ENCODE measurements at regions not wholly inside any gene's neighbourhood (a gene's known extent, or its start where the extent isn't known, plus 50 kb on each side); places are given as distances from the start of the nearest gene placed in this dataset.

GRCh38 chr3:182178488-182179200 lies 466.9 kb downstream of the SOX2 start:
- 73% methylated on average over 5 of the region's 5 CpGs for WGBS
- Histone ChIP-seq H3K4me1 (ENCODE audit: insufficient read depth) (no peaks in the 10 kb centered on the region), H3K27ac (ENCODE audit: low read depth) (no peak overlapping the region), H3K36me3 (ENCODE audit: insufficient read depth) (no peaks in the 10 kb centered on the region), H3K4me3 (ENCODE audit: low read depth, low read length) (no peak overlapping the region)
- DNase-seq (ENCODE audit: extremely low spot score): no peak

GRCh38 chr3:182179631-182180030 lies 467.9 kb downstream of the SOX2 start:
- H3K4me3 ChIP-seq (ENCODE audit: low read depth, low read length): no peak overlapping the region
- no peak for DNase-seq (ENCODE audit: extremely low spot score)
- no peaks in the 10 kb centered on the region for H3K4me1 ChIP-seq (ENCODE audit: insufficient read depth)
- H3K27ac ChIP-seq (ENCODE audit: low read depth): no peak overlapping the region
- no peaks in the 10 kb centered on the region for H3K36me3 ChIP-seq (ENCODE audit: insufficient read depth)
- WGBS: 82% methylated on average over 1 of the region's 1 CpG

GRCh38 chr3:182180654-182181385 lies 469.1 kb downstream of the SOX2 start:
- no peaks in the 10 kb centered on the region for H3K36me3 ChIP-seq (ENCODE audit: insufficient read depth)
- DNase-seq (ENCODE audit: extremely low spot score): no peak
- WGBS: 42% methylated on average over 9 of the region's 9 CpGs
- no peak overlapping the region for H3K27ac ChIP-seq (ENCODE audit: low read depth)
- H3K4me1 ChIP-seq (ENCODE audit: insufficient read depth): no peaks in the 10 kb centered on the region
- H3K4me3 ChIP-seq (ENCODE audit: low read depth, low read length): no peak overlapping the region

- no peak overlapping the region for H3K4me3 ChIP-seq (ENCODE audit: low read depth, low read length)
- no peak for DNase-seq (ENCODE audit: extremely low spot score)
- WGBS: 63% methylated on average over 5 of the region's 5 CpGs
- no peaks in the 10 kb centered on the region for H3K4me1 ChIP-seq (ENCODE audit: insufficient read depth)
- H3K36me3 ChIP-seq (ENCODE audit: insufficient read depth): no peaks in the 10 kb centered on the region
- no peak overlapping the region for H3K27ac ChIP-seq (ENCODE audit: low read depth)
Measured at GRCh38 chr3:182182531-182182968, 470.8 kb downstream of the SOX2 start.

GRCh38 chr3:182183716-182184430 lies 472.1 kb downstream of the SOX2 start:
- Histone ChIP-seq H3K36me3 (ENCODE audit: insufficient read depth) (no peaks in the 10 kb centered on the region), H3K4me3 (ENCODE audit: low read depth, low read length) (no peak overlapping the region), H3K27ac (ENCODE audit: low read depth) (no peak overlapping the region), H3K4me1 (ENCODE audit: insufficient read depth) (no peaks in the 10 kb centered on the region)
- WGBS: 45% methylated on average over 6 of the region's 6 CpGs
- no peak for DNase-seq (ENCODE audit: extremely low spot score)

GRCh38 chr3:182185313-182185712 lies 473.6 kb downstream of the SOX2 start:
- Histone ChIP-seq H3K4me1 (ENCODE audit: insufficient read depth) (no peaks in the 10 kb centered on the region), H3K36me3 (ENCODE audit: insufficient read depth) (no peaks in the 10 kb centered on the region), H3K27ac (ENCODE audit: low read depth) (no peak overlapping the region), H3K4me3 (ENCODE audit: low read depth, low read length) (no peak overlapping the region)
- WGBS: 37% methylated on average over 1 of the region's 1 CpG
- DNase-seq (ENCODE audit: extremely low spot score): no peak

GRCh38 chr3:182190056-182190455 lies 478.3 kb downstream of the SOX2 start:
- DNase-seq (ENCODE audit: extremely low spot score): no peak
- 88% methylated on average over 2 of the region's 2 CpGs for WGBS
- Histone ChIP-seq H3K27ac (ENCODE audit: low read depth) (no peak overlapping the region), H3K4me1 (ENCODE audit: insufficient read depth) (no peaks in the 10 kb centered on the region), H3K4me3 (ENCODE audit: low read depth, low read length) (no peak overlapping the region), H3K36me3 (ENCODE audit: insufficient read depth) (no peaks in the 10 kb centered on the region)

- Histone ChIP-seq H3K27ac (ENCODE audit: low read depth) (no peak overlapping the region), H3K4me3 (ENCODE audit: low read depth, low read length) (no peak overlapping the region), H3K4me1 (ENCODE audit: insufficient read depth) (no peaks in the 10 kb centered on the region), H3K36me3 (ENCODE audit: insufficient read depth) (no peaks in the 10 kb centered on the region)
- 86% methylated on average over 1 of the region's 1 CpG for WGBS
- DNase-seq (ENCODE audit: extremely low spot score): no peak
Measured at GRCh38 chr3:182198345-182198744, 486.6 kb downstream of the SOX2 start.

- no peak for DNase-seq (ENCODE audit: extremely low spot score)
- H3K36me3 ChIP-seq (ENCODE audit: insufficient read depth): no peaks in the 10 kb centered on the region
- H3K27ac ChIP-seq (ENCODE audit: low read depth): no peak overlapping the region
- no peaks in the 10 kb centered on the region for H3K4me1 ChIP-seq (ENCODE audit: insufficient read depth)
- no peak overlapping the region for H3K4me3 ChIP-seq (ENCODE audit: low read depth, low read length)
- 55% methylated on average over 11 of the region's 11 CpGs for WGBS
Measured at GRCh38 chr3:182201456-182202168, 489.9 kb downstream of the SOX2 start.

- H3K27ac ChIP-seq (ENCODE audit: low read depth): no peak overlapping the region
- H3K4me3 ChIP-seq (ENCODE audit: low read depth, low read length): no peak overlapping the region
- peak; percentile 25 for DNase-seq (ENCODE audit: extremely low spot score)
- 22% methylated on average over 4 of the region's 4 CpGs for WGBS
- no peaks in the 10 kb centered on the region for H3K4me1 ChIP-seq (ENCODE audit: insufficient read depth)
- no peaks in the 10 kb centered on the region for H3K36me3 ChIP-seq (ENCODE audit: insufficient read depth)
Measured at GRCh38 chr3:182212479-182213076, 500.9 kb downstream of the SOX2 start.

GRCh38 chr3:182214416-182214815 lies 502.7 kb downstream of the SOX2 start:
- 56% methylated on average over 4 of the region's 4 CpGs for whole genome bisulfite sequencing
- no peaks in the 10 kb centered on the region for H3K4me1 ChIP-seq (ENCODE audit: insufficient read depth)
- H3K27ac ChIP-seq (ENCODE audit: low read depth): no peak overlapping the region
- DNase-seq (ENCODE audit: extremely low spot score): no peak
- no peaks in the 10 kb centered on the region for H3K36me3 ChIP-seq (ENCODE audit: insufficient read depth)
- no peak overlapping the region for H3K4me3 ChIP-seq (ENCODE audit: low read depth, low read length)

GRCh38 chr3:182215881-182216280 lies 504.2 kb downstream of the SOX2 start:
- no peaks in the 10 kb centered on the region for H3K4me1 ChIP-seq (ENCODE audit: insufficient read depth)
- H3K36me3 ChIP-seq (ENCODE audit: insufficient read depth): no peaks in the 10 kb centered on the region
- DNase-seq (ENCODE audit: extremely low spot score): no peak
- H3K4me3 ChIP-seq (ENCODE audit: low read depth, low read length): no peak overlapping the region
- no peak overlapping the region for H3K27ac ChIP-seq (ENCODE audit: low read depth)

- Histone ChIP-seq H3K27ac (ENCODE audit: low read depth) (no peak overlapping the region), H3K4me1 (ENCODE audit: insufficient read depth) (no peaks in the 10 kb centered on the region), H3K4me3 (ENCODE audit: low read depth, low read length) (no peak overlapping the region), H3K36me3 (ENCODE audit: insufficient read depth) (no peaks in the 10 kb centered on the region)
- no peak for DNase-seq (ENCODE audit: extremely low spot score)
- WGBS: 22% methylated on average over 4 of the region's 4 CpGs
Measured at GRCh38 chr3:182216311-182216970, 504.7 kb downstream of the SOX2 start.
